ENCODE measurements at regions not wholly inside any gene's neighbourhood (a gene's known extent, or its start where the extent isn't known, plus 50 kb on each side); places are given as distances from the start of the nearest gene placed in this dataset.

DNA sequence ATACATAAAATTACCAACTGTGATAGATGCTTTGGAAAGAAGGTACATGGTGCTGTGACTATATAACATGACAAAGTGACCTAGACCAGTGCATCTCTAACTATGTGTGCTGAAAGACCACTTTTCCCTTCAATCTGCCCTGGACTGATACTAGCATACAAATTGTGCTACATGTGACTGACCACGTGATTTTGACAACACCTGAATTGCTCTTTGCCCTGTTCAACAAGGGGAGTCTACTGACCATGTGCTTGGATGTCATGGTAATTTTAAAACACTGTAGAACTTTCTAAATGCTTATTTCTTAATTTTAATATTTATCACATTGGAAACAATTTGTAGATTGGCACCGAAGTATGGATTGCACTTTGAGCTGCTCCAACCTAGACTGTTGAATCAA, 142.4 kb downstream of the CAND1 start:
- TF ChIP-seq EZH2 (IDR thresholded peaks at IDR 0.05; ENCODE audit: borderline replicate concordance, low read length) = no peak
- TF ChIP-seq, protein P1, sequence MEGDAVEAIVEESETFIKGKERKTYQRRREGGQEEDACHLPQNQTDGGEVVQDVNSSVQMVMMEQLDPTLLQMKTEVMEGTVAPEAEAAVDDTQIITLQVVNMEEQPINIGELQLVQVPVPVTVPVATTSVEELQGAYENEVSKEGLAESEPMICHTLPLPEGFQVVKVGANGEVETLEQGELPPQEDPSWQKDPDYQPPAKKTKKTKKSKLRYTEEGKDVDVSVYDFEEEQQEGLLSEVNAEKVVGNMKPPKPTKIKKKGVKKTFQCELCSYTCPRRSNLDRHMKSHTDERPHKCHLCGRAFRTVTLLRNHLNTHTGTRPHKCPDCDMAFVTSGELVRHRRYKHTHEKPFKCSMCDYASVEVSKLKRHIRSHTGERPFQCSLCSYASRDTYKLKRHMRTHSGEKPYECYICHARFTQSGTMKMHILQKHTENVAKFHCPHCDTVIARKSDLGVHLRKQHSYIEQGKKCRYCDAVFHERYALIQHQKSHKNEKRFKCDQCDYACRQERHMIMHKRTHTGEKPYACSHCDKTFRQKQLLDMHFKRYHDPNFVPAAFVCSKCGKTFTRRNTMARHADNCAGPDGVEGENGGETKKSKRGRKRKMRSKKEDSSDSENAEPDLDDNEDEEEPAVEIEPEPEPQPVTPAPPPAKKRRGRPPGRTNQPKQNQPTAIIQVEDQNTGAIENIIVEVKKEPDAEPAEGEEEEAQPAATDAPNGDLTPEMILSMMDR (IDR thresholded peaks at IDR 0.05; ENCODE audit: low read length) = no peak
- Histone ChIP-seq H3K9me3 (ENCODE audit: low read length) (no peaks in the 10 kb centered on the region), H3K4me2 (ENCODE audit: low read length) (no peak overlapping the region)

DNA sequence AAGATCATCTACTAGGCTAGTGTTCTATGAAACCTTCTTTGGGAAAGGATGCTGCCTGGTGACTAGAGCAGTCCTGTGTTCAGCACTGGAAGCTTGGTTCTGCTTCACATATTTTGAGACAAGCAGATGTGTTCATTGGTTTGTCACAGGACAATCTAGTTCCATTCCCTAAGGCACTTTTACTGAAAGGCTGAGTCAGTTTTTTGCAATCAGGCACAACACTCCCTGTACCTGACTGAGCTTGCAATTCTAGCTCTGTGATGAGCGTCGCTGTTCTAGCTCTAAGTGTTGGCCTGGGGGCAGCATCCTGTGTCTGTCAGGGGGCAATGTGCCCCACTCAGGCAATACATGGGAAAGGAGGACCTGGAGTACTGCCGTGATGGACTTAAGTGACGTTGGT, 144.4 kb downstream of the CAND1 start:
- Histone ChIP-seq H3K4me2 (ENCODE audit: low read length) (no peak overlapping the region), H3K79me2 (ENCODE audit: insufficient read depth, low read length) (no peaks in the 10 kb centered on the region), H3K9me2 (ENCODE audit: low read depth, low read length) (no peaks in the 10 kb centered on the region), H3F3A (ENCODE audit: insufficient read depth, low read length) (no peaks in the 10 kb centered on the region), H3K27ac (ENCODE audit: low read depth, low read length, poor library complexity, severe bottlenecking) (no peak overlapping the region), H3K9me3 (ENCODE audit: low read length) (no peaks in the 10 kb centered on the region), H3K4me3 (ENCODE audit: low read depth, low read length, poor library complexity, severe bottlenecking) (no peak overlapping the region), H3K27me3 (ENCODE audit: insufficient read depth, low read length) (no peaks in the 10 kb centered on the region), H2AFZ (ENCODE audit: low read length) (no peak overlapping the region), H3K4me1 (ENCODE audit: insufficient read depth, low read length, severe bottlenecking) (no peaks in the 10 kb centered on the region), H3K9ac (ENCODE audit: low read length) (no peak overlapping the region), H4K20me1 (ENCODE audit: insufficient read depth, low read length) (no peaks in the 10 kb centered on the region), H3K36me3 (ENCODE audit: insufficient read depth, low read length) (no peaks in the 10 kb centered on the region)
- TF ChIP-seq EZH2 (IDR thresholded peaks at IDR 0.05; ENCODE audit: borderline replicate concordance, low read length) = no peak
- TF ChIP-seq, protein P1 (IDR thresholded peaks at IDR 0.05; ENCODE audit: low read length) = no peak

More for the DNA sequence above, 142.4 kb downstream of the CAND1 start:
- no peaks in the 10 kb centered on the region for H3K79me2 ChIP-seq (ENCODE audit: insufficient read depth, low read length)
- H2AFZ ChIP-seq (ENCODE audit: low read length) = no peak overlapping the region
- no peaks in the 10 kb centered on the region for H3K27me3 ChIP-seq (ENCODE audit: insufficient read depth, low read length)
- H3K36me3 ChIP-seq (ENCODE audit: insufficient read depth, low read length) = no peaks in the 10 kb centered on the region
- no peak overlapping the region for H3K9ac ChIP-seq (ENCODE audit: low read length)
- no peaks in the 10 kb centered on the region for H4K20me1 ChIP-seq (ENCODE audit: insufficient read depth, low read length)
- H3F3A ChIP-seq (ENCODE audit: insufficient read depth, low read length) = no peaks in the 10 kb centered on the region
- H3K4me1 ChIP-seq (ENCODE audit: insufficient read depth, low read length, severe bottlenecking) = no peaks in the 10 kb centered on the region
- H3K4me3 ChIP-seq (ENCODE audit: low read depth, low read length, poor library complexity, severe bottlenecking) = no peak overlapping the region
- H3K9me2 ChIP-seq (ENCODE audit: low read depth, low read length) = no peaks in the 10 kb centered on the region
- H3K27ac ChIP-seq (ENCODE audit: low read depth, low read length, poor library complexity, severe bottlenecking) = no peak overlapping the region

DNA sequence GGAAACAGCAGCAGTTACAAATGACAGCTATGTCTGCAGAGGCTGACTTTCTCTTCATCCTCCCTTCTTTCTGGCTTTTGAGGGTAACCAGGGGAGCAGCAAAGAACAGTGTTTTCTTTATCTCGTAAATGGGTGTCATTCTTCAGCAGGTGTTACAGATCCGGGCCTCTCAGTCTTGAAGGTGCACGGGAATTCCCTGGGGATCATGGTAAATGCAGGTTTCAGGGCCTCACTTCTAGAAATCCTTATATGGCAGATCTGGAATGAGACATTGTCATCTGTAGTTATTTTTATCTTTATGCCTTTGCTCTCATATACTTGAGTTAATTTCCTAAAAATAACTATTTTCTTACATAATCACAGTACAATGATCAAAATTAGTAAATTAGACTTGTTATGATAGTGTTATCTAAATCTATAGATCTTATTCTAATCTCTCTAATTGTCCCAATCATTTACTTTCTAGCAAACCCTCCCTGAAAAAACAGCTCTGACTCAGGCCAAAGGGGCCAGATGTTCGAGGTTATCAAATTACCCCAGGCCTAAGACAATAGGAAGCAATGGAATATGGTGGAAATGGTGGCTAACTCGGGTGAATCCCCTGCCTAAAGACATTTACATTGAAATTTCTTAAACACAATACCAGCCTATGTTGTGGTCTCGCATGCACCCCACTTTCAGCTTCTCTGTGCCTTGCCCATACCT, 145.0 kb downstream of the CAND1 start:
- no peaks in the 10 kb centered on the region for H3K27me3 ChIP-seq (ENCODE audit: insufficient read depth, low read length)
- H3K4me3 ChIP-seq (ENCODE audit: low read depth, low read length, poor library complexity, severe bottlenecking) = no peak overlapping the region
- H3K9ac ChIP-seq (ENCODE audit: low read length) = no peak overlapping the region
- H3K4me1 ChIP-seq (ENCODE audit: insufficient read depth, low read length, severe bottlenecking) = no peaks in the 10 kb centered on the region
- no peak overlapping the region for H3K4me2 ChIP-seq (ENCODE audit: low read length)
- H3K27ac ChIP-seq (ENCODE audit: low read depth, low read length, poor library complexity, severe bottlenecking) = no peak overlapping the region
- H3K9me2 ChIP-seq (ENCODE audit: low read depth, low read length) = no peaks in the 10 kb centered on the region
- H2AFZ ChIP-seq (ENCODE audit: low read length) = no peak overlapping the region
- no peaks in the 10 kb centered on the region for H4K20me1 ChIP-seq (ENCODE audit: insufficient read depth, low read length)
- no peaks in the 10 kb centered on the region for H3K79me2 ChIP-seq (ENCODE audit: insufficient read depth, low read length)
- H3F3A ChIP-seq (ENCODE audit: insufficient read depth, low read length) = no peaks in the 10 kb centered on the region
- no peak for TF ChIP-seq EZH2 (IDR thresholded peaks at IDR 0.05; ENCODE audit: borderline replicate concordance, low read length)
- TF ChIP-seq, protein P1 (IDR thresholded peaks at IDR 0.05; ENCODE audit: low read length) = no peak
- no peaks in the 10 kb centered on the region for H3K9me3 ChIP-seq (ENCODE audit: low read length)
- H3K36me3 ChIP-seq (ENCODE audit: insufficient read depth, low read length) = no peaks in the 10 kb centered on the region
